ENCODE measurements at regions not wholly inside any gene's neighbourhood (a gene's known extent, or its start where the extent isn't known, plus 50 kb on each side); places are given as distances from the start of the nearest gene placed in this dataset.

DNA sequence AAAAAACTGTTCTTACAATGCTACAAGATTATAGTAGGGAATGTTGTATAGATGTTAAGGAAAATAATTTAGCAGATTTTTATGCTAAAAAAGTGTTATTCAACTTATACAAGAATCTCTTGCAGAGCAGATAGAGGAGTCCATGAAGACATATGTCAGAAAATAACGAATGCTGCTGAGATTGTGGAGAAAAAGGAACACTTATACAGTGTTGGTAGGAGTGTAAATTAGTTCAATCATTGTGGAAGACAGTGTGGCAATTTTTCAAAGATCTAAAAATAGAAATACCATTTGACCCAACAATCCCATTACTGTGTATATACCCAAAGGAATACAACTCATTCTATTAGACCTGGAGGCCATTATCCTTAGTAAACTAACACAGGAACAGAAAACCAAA, 286.2 kb upstream of the OLFM3 start:
- TF ChIP-seq, protein P1, sequence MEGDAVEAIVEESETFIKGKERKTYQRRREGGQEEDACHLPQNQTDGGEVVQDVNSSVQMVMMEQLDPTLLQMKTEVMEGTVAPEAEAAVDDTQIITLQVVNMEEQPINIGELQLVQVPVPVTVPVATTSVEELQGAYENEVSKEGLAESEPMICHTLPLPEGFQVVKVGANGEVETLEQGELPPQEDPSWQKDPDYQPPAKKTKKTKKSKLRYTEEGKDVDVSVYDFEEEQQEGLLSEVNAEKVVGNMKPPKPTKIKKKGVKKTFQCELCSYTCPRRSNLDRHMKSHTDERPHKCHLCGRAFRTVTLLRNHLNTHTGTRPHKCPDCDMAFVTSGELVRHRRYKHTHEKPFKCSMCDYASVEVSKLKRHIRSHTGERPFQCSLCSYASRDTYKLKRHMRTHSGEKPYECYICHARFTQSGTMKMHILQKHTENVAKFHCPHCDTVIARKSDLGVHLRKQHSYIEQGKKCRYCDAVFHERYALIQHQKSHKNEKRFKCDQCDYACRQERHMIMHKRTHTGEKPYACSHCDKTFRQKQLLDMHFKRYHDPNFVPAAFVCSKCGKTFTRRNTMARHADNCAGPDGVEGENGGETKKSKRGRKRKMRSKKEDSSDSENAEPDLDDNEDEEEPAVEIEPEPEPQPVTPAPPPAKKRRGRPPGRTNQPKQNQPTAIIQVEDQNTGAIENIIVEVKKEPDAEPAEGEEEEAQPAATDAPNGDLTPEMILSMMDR (IDR thresholded peaks at IDR 0.05) = no peak
- TF ChIP-seq POLR2AphosphoS5 (IDR thresholded peaks at IDR 0.05) = no peak
